Uterus (tissue), 3 donors: ENCODE measurements at regions not wholly inside any gene's neighbourhood (a gene's known extent, or its start where the extent isn't known, plus 50 kb on each side); places are given as distances from the start of the nearest gene placed in this dataset.

Source experiments
- DNase-seq, 2 donors: peaks; one replicate each; pipeline ENCODE4 v3.0.0-alpha.2; 2019 to 2020
- H3K27ac ChIP-seq, 2 donors: fragments of 200-600 bp; sonication (generic); 1 replicate in 1 of 2; 2 replicates in 1 of 2; pipeline ENCODE4 v1.5.1; 2016 to 2018
- H3K27me3 ChIP-seq, 2 donors: fragments of 200-600 bp; sonication (generic); one replicate each; pipeline ENCODE4 v1.5.1; 2018 to 2019; ENCODE audit warnings: control low read depth in 1 of 2
- H3K36me3 ChIP-seq, 2 donors: fragments of 200-600 bp; sonication (generic); one replicate each; pipeline ENCODE4 v1.5.1; 2019; ENCODE audit warnings: control low read depth in 1 of 2
- H3K4me1 ChIP-seq, 2 donors: fragments of 200-600 bp; sonication (generic); one replicate each; pipeline ENCODE4 v1.5.1; 2018 to 2019; ENCODE audit warnings: control low read depth in 1 of 2
- H3K4me3 ChIP-seq, 2 donors: fragments of 200-600 bp; sonication (generic); 1 replicate in 1 of 2; 2 replicates in 1 of 2; pipeline ENCODE4 v1.5.1; 2018 to 2019; ENCODE audit warnings: mild to moderate bottlenecking in 1 of 2
- H3K9me3 ChIP-seq, 2 donors: fragments of 200-600 bp; sonication (generic); one replicate each; pipeline ENCODE4 v1.5.1; 2019; ENCODE audit warnings: control low read depth in 1 of 2
- POLR2A ChIP-seq, 2 donors: fragments of 450-650 bp; IDR thresholded peaks; one replicate each; pipeline ENCODE4 v1.6.1; 2016; ENCODE audit warnings: antibody characterized with exemption in 2 of 2, mild to moderate bottlenecking in 1 of 2, moderate library complexity in 1 of 2
- intact Hi-C: fragments of 100-400 bp; cut with DNase I; formaldehyde crosslinking; loops from one replicate; pipeline ENCODE4 v1.15.1; 2023; ENCODE audit warnings: low total_unique reads
- TF ChIP-seq, protein P1 (sequence below), 4 experiments: fragments of 200-600 bp in 2 of 4; fragments of 450-650 bp in 2 of 4; sonication (generic) in 2 of 4; IDR thresholded peaks; one replicate each; pipeline ENCODE4 v1.5.1; 2016 to 2019; ENCODE audit warnings: antibody characterized with exemption in 4 of 4, mild to moderate bottlenecking in 2 of 4, moderate library complexity in 1 of 4
- donor health status: DM: yes; HTN: yes; CAD: no.

GRCh38 chr22:49617866-49618676, 209.6 kb downstream of the BRD1 start:
- DNase-seq, result no peak
- no peaks in the 10 kb centered on the region for H3K27me3 ChIP-seq
- no peaks in the 10 kb centered on the region for H3K4me1 ChIP-seq
- TF ChIP-seq, protein P1, sequence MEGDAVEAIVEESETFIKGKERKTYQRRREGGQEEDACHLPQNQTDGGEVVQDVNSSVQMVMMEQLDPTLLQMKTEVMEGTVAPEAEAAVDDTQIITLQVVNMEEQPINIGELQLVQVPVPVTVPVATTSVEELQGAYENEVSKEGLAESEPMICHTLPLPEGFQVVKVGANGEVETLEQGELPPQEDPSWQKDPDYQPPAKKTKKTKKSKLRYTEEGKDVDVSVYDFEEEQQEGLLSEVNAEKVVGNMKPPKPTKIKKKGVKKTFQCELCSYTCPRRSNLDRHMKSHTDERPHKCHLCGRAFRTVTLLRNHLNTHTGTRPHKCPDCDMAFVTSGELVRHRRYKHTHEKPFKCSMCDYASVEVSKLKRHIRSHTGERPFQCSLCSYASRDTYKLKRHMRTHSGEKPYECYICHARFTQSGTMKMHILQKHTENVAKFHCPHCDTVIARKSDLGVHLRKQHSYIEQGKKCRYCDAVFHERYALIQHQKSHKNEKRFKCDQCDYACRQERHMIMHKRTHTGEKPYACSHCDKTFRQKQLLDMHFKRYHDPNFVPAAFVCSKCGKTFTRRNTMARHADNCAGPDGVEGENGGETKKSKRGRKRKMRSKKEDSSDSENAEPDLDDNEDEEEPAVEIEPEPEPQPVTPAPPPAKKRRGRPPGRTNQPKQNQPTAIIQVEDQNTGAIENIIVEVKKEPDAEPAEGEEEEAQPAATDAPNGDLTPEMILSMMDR (IDR thresholded peaks at IDR 0.05), result no peak
- no peak overlapping the region for H3K4me3 ChIP-seq
- H3K9me3 ChIP-seq, result no peaks in the 10 kb centered on the region
- no peaks in the 10 kb centered on the region for H3K36me3 ChIP-seq
- H3K27ac ChIP-seq, result no peak overlapping the region
- intact Hi-C loops, result no loop called here

DNA sequence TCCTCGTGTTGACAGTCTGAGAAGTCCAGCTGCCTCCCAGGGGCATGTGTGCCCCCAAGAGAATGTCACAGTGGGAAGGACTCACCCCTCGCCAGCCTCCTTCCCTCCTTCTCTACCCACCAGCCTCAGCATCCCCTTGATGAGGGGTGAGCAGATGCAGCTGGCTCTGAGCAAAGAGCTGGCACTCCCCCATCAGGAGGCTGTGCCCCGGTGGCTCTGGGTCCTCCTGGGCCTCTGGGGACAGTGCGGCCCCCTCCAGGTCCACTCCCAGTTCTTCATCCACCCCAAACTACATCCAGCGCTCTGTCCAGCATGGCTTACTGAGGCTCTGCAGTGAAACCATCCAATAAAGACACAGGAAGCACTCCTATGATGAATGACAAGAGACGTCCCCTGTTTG, 210.4 kb downstream of the BRD1 start:
- intact Hi-C loops, result no loop called here
- Histone ChIP-seq H3K27me3 (no peaks in the 10 kb centered on the region), H3K4me3 (no peak overlapping the region), H3K36me3 (no peaks in the 10 kb centered on the region), H3K4me1 (no peaks in the 10 kb centered on the region), H3K9me3 (no peaks in the 10 kb centered on the region), H3K27ac (no peak overlapping the region)
- TF ChIP-seq, protein P1 (IDR thresholded peaks at IDR 0.05), result no peak
- no peak for TF ChIP-seq POLR2A (IDR thresholded peaks at IDR 0.05)
- DNase-seq, result no peak

DNA sequence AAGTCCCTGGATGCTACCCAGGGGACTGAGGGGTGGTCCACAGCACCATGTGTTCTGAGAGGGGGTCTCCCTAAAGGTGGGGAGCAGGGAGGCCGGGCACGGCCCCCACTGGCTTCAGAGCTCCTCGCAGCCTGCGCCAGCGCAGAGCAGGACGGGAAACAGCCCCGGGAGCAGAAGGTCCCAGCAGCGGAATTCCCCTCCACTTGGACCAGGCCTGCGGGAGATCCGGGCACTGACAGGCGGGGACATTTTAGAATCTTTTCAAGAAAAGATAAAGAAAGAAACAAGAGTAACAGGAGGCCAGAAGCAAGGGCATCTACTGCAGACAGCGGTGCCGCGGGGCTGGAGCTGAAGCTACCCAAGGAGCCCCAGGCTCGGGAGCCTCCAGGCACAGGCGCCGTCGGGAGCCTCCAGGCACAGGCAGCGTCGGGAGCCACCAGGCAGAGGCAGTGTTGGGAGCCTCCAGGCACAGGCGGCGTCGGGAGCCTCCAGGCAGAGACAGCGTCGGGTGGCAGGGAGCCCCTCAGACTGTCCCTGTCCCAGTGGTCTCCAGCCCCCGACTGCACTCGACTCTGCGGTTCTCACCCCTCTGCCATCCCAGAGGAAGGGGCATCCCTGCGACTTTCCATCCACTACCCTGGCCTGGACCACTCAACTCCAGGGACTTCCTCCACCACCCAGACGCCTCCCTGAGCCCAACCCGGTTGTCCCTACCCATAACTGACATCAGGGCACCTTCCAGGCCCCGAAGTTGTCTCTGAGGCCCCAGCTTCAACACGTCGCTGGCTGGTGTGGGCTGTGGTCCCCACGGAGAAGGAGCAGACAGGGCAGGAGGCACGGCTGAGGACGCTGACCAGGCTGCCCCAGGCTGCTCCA, 211.1 kb downstream of the BRD1 start:
- H3K36me3 ChIP-seq, result no peaks in the 10 kb centered on the region
- H3K4me1 ChIP-seq, result no peaks in the 10 kb centered on the region
- no peak overlapping the region for H3K4me3 ChIP-seq
- H3K27me3 ChIP-seq, result no peaks in the 10 kb centered on the region
- DNase-seq, result no peak
- intact Hi-C loops, result no loop called here
- no peak overlapping the region for H3K27ac ChIP-seq
- TF ChIP-seq POLR2A (IDR thresholded peaks at IDR 0.05), result no peak
- TF ChIP-seq, protein P1 (IDR thresholded peaks at IDR 0.05), result no peak
- no peaks in the 10 kb centered on the region for H3K9me3 ChIP-seq

- Histone ChIP-seq H3K27ac (no peak overlapping the region), H3K36me3 (no peaks in the 10 kb centered on the region), H3K27me3 (no peaks in the 10 kb centered on the region), H3K4me1 (no peaks in the 10 kb centered on the region), H3K9me3 (no peaks in the 10 kb centered on the region), H3K4me3 (no peak overlapping the region)
- no peak for DNase-seq
- TF ChIP-seq, protein P1 (IDR thresholded peaks at IDR 0.05), result no peak
- no peak for TF ChIP-seq POLR2A (IDR thresholded peaks at IDR 0.05)
- intact Hi-C loops, result loop anchor here (5.0 kb wide), 1 partner anchor 53 kb away; no protein-coding TSS in a partner anchor
Observed at GRCh38 chr22:49614966-49615965, 212.4 kb downstream of the BRD1 start.
